ENCODE measurements at regions not wholly inside any gene's neighbourhood (a gene's known extent, or its start where the extent isn't known, plus 50 kb on each side); places are given as distances from the start of the nearest gene placed in this dataset.
"Not testable (repeated sequence)": the region's sequence is repeated elsewhere in the genome, so short reads cannot be mapped to it uniquely, and the experiment has no call there.

GRCh38 chr4:30073011-30073710 is 647.0 kb upstream of the PCDH7 start:
- no peak for TF ChIP-seq CTCF (conservative IDR thresholded peaks at IDR 0.05; ENCODE audit: control insufficient read depth, insufficient read depth, low read depth, low read length)
- DNase-seq (ENCODE audit: low read depth), result no peak
- no peak overlapping the region for H3K4me3 ChIP-seq (ENCODE audit: control insufficient read depth, low read depth, low read length)

GRCh38 chr4:30092420-30093128 is 627.6 kb upstream of the PCDH7 start:
- not testable (repeated sequence) for DNase-seq (ENCODE audit: low read depth); H3K4me3 ChIP-seq (ENCODE audit: control insufficient read depth, low read depth, low read length)

GRCh38 chr4:30094887-30095286 is 625.3 kb upstream of the PCDH7 start:
- no peak overlapping the region for H3K4me3 ChIP-seq (ENCODE audit: control insufficient read depth, low read depth, low read length)
- DNase-seq (ENCODE audit: low read depth), result peak; percentile 60
- no peak for TF ChIP-seq CTCF (conservative IDR thresholded peaks at IDR 0.05; ENCODE audit: control insufficient read depth, insufficient read depth, low read depth, low read length)

GRCh38 chr4:30103455-30103854 is 616.7 kb upstream of the PCDH7 start:
- H3K4me3 ChIP-seq (ENCODE audit: control insufficient read depth, low read depth, low read length), result no peak overlapping the region
- DNase-seq (ENCODE audit: low read depth), result peak; percentile 44
- no peak for TF ChIP-seq CTCF (conservative IDR thresholded peaks at IDR 0.05; ENCODE audit: control insufficient read depth, insufficient read depth, low read depth, low read length)

GRCh38 chr4:30116401-30116800 is 603.8 kb upstream of the PCDH7 start:
- H3K4me3 ChIP-seq (ENCODE audit: control insufficient read depth, low read depth, low read length), result no peak overlapping the region
- DNase-seq (ENCODE audit: low read depth), result peak; percentile 46
- no peak for TF ChIP-seq CTCF (conservative IDR thresholded peaks at IDR 0.05; ENCODE audit: control insufficient read depth, insufficient read depth, low read depth, low read length)

- TF ChIP-seq CTCF (conservative IDR thresholded peaks at IDR 0.05; ENCODE audit: control insufficient read depth, insufficient read depth, low read depth, low read length), result no peak
- no peak overlapping the region for H3K4me3 ChIP-seq (ENCODE audit: control insufficient read depth, low read depth, low read length)
- DNase-seq (ENCODE audit: low read depth), result no peak
These were observed 602.7 kb upstream of the PCDH7 start for GRCh38 chr4:30117433-30117832.

GRCh38 chr4:30122711-30123110 is 597.5 kb upstream of the PCDH7 start:
- no peak for TF ChIP-seq CTCF (conservative IDR thresholded peaks at IDR 0.05; ENCODE audit: control insufficient read depth, insufficient read depth, low read depth, low read length)
- H3K4me3 ChIP-seq (ENCODE audit: control insufficient read depth, low read depth, low read length), result no peak overlapping the region
- DNase-seq (ENCODE audit: low read depth), result no peak

GRCh38 chr4:30124621-30125020 is 595.5 kb upstream of the PCDH7 start:
- DNase-seq (ENCODE audit: low read depth); H3K4me3 ChIP-seq (ENCODE audit: control insufficient read depth, low read depth, low read length): not testable (repeated sequence)
